ENCODE measurements at regions not wholly inside any gene's neighbourhood (a gene's known extent, or its start where the extent isn't known, plus 50 kb on each side); places are given as distances from the start of the nearest gene placed in this dataset.
"Not testable (repeated sequence)": the region's sequence is repeated elsewhere in the genome, so short reads cannot be mapped to it uniquely, and the experiment has no call there.

- not testable (repeated sequence) for H3K4me3 Mint-ChIP-seq; H3K36me3 Mint-ChIP-seq (ENCODE audit: low read depth); H3K27me3 Mint-ChIP-seq (ENCODE audit: low read depth, poor library complexity); H3K9me3 Mint-ChIP-seq; DNase-seq; H3K27ac Mint-ChIP-seq
- H3K4me1 Mint-ChIP-seq = peaks cover 19% of the 10 kb centered on the region
- peak; percentile 38 for TF ChIP-seq CTCF (IDR thresholded peaks at IDR 0.05)
Measured at GRCh38 chr21:28051649-28052048, 941.0 kb downstream of the LTN1 start.

GRCh38 chr21:28035692-28036091, 957.0 kb downstream of the LTN1 start:
- H3K27me3 Mint-ChIP-seq (ENCODE audit: low read depth, poor library complexity) = not testable (repeated sequence)

GRCh38 chr21:28034916-28035315, 957.8 kb downstream of the LTN1 start:
- H3K9me3 Mint-ChIP-seq = peaks cover 30% of the 10 kb centered on the region

More at GRCh38 chr21:28035692-28036091, 957.0 kb downstream of the LTN1 start:
- not testable (repeated sequence) for H3K4me1 Mint-ChIP-seq; H3K4me3 Mint-ChIP-seq; DNase-seq; H3K27ac Mint-ChIP-seq; H3K36me3 Mint-ChIP-seq (ENCODE audit: low read depth)
- H3K9me3 Mint-ChIP-seq = peaks cover 31% of the 10 kb centered on the region

GRCh38 chr21:28034334-28034733, 958.3 kb downstream of the LTN1 start:
- not testable (repeated sequence) for H3K36me3 Mint-ChIP-seq (ENCODE audit: low read depth); H3K27ac Mint-ChIP-seq; DNase-seq; H3K27me3 Mint-ChIP-seq (ENCODE audit: low read depth, poor library complexity); H3K4me3 Mint-ChIP-seq; H3K4me1 Mint-ChIP-seq
- peaks cover 29% of the 10 kb centered on the region for H3K9me3 Mint-ChIP-seq

More at GRCh38 chr21:28034916-28035315, 957.8 kb downstream of the LTN1 start:
- H3K27me3 Mint-ChIP-seq (ENCODE audit: low read depth, poor library complexity); H3K36me3 Mint-ChIP-seq (ENCODE audit: low read depth); H3K4me3 Mint-ChIP-seq; H3K27ac Mint-ChIP-seq; DNase-seq; H3K4me1 Mint-ChIP-seq: not testable (repeated sequence)

GRCh38 chr21:28032652-28033051, 960.0 kb downstream of the LTN1 start:
- not testable (repeated sequence) for DNase-seq; H3K27ac Mint-ChIP-seq; H3K27me3 Mint-ChIP-seq (ENCODE audit: low read depth, poor library complexity); H3K4me1 Mint-ChIP-seq; H3K36me3 Mint-ChIP-seq (ENCODE audit: low read depth); H3K4me3 Mint-ChIP-seq
- H3K9me3 Mint-ChIP-seq = peaks cover 20% of the 10 kb centered on the region

- H3K36me3 Mint-ChIP-seq (ENCODE audit: low read depth); H3K4me1 Mint-ChIP-seq; H3K27me3 Mint-ChIP-seq (ENCODE audit: low read depth, poor library complexity); H3K27ac Mint-ChIP-seq; DNase-seq; H3K4me3 Mint-ChIP-seq: not testable (repeated sequence)
- H3K9me3 Mint-ChIP-seq = peaks cover 20% of the 10 kb centered on the region
Measured at GRCh38 chr21:28031066-28031465, 961.6 kb downstream of the LTN1 start.

GRCh38 chr21:28025111-28025510, 967.6 kb downstream of the LTN1 start:
- DNase-seq = no peak
- Mint-ChIP-seq H3K4me1 (no peaks in the 10 kb centered on the region), H3K36me3 (ENCODE audit: low read depth) (no peaks in the 10 kb centered on the region), H3K27me3 (ENCODE audit: low read depth, poor library complexity) (no peaks in the 10 kb centered on the region), H3K27ac (no peak overlapping the region), H3K9me3 (peaks cover 5% of the 10 kb centered on the region), H3K4me3 (no peak overlapping the region)
- TF ChIP-seq CTCF (IDR thresholded peaks at IDR 0.05) = no peak

GRCh38 chr21:28018741-28019669, 973.7 kb downstream of the LTN1 start:
- Mint-ChIP-seq H3K4me3 (no peak overlapping the region), H3K9me3 (no peaks in the 10 kb centered on the region), H3K4me1 (no peaks in the 10 kb centered on the region), H3K27me3 (ENCODE audit: low read depth, poor library complexity) (no peaks in the 10 kb centered on the region), H3K27ac (no peak overlapping the region), H3K36me3 (ENCODE audit: low read depth) (no peaks in the 10 kb centered on the region)
- no peak for TF ChIP-seq CTCF (IDR thresholded peaks at IDR 0.05)
- no peak for DNase-seq

Measured in nephron progenitor cell (in vitro differentiated cells).